ENCODE measurements at regions not wholly inside any gene's neighbourhood (a gene's known extent, or its start where the extent isn't known, plus 50 kb on each side); places are given as distances from the start of the nearest gene placed in this dataset.

- no peaks in the 10 kb centered on the region for H4K20me1 ChIP-seq (ENCODE audit: insufficient read depth, low read length)
- WGBS (ENCODE audit: low lambda C conversion rate), result 0% methylated on average over 2 of the region's 2 CpGs
- H3K9me3 ChIP-seq (ENCODE audit: low read length), result peaks cover 1% of the 10 kb centered on the region; the same call in 1 of the 2 replicates
- H3K4me1 ChIP-seq (ENCODE audit: insufficient read depth, low read length), result no peaks in the 10 kb centered on the region
- H3K27ac ChIP-seq (ENCODE audit: extremely low read length, insufficient read depth, low read length), result no peak overlapping the region
- H3K27me3 ChIP-seq (ENCODE audit: control insufficient read depth in 1 of 2, insufficient read depth in 2 of 2, low read length in 2 of 2), result no peaks in the 10 kb centered on the region
- POLR2A ChIA-PET, result no interaction called here
- CTCF ChIA-PET (ENCODE audit: low intra/inter-chr PET ratio, low total read pairs), result no interaction called here
- in situ Hi-C loops (cut with HindIII; ENCODE audit: extremely low pct_ligation_motif_present, low pct_unique_long_range_greater_than_20kb), result no loop called here
- no peak for FAIRE-seq
- DNase-seq (ENCODE audit: low spot score), result peak; percentile 18
- 0 out of 2 replicates have a peak, but pooled peaks have one; percentile 8 for TF ChIP-seq FOSL2 (CRISPR knock-in tag; IDR thresholded peaks at IDR 0.05)
- no peak for TF ChIP-seq ZNF850 (CRISPR knock-in tag; conservative IDR thresholded peaks at IDR 0.05)
- no peaks in the 10 kb centered on the region for H3K36me3 ChIP-seq (replicated peaks in 1 of 2; ENCODE audit: control insufficient read depth in 1 of 2, insufficient read depth in 2 of 2, low read length in 2 of 2)
- intact Hi-C loops (cut with micrococcal nuclease; ENCODE audit: unreplicated experiment), result no loop called here
- BruUV-seq (replicated peaks), result no TSS peak
- no peak overlapping the region for H2AFZ ChIP-seq (ENCODE audit: low read length)
- peak; percentile 79 for ATAC-seq
- H3K4me3 ChIP-seq (replicated peaks in 1 of 3; ENCODE audit: insufficient read depth in 1 of 3, low read depth in 2 of 3, low read length in 3 of 3), result no peak overlapping the region
- H3K9ac ChIP-seq (ENCODE audit: insufficient read depth, low read depth, low read length), result no peak overlapping the region
- H3K79me2 ChIP-seq (ENCODE audit: insufficient read depth, low read length), result no peaks in the 10 kb centered on the region
- H3K4me2 ChIP-seq (ENCODE audit: low read depth, low read length), result no peak overlapping the region
Measured at GRCh38 chr5:33049842-33050241, 338.7 kb downstream of the NPR3 start.

- Histone ChIP-seq H3K4me3 (replicated peaks in 1 of 3; ENCODE audit: insufficient read depth in 1 of 3, low read depth in 2 of 3, low read length in 3 of 3) (no peak overlapping the region), H4K20me1 (ENCODE audit: insufficient read depth, low read length) (no peaks in the 10 kb centered on the region), H3K36me3 (replicated peaks in 1 of 2; ENCODE audit: control insufficient read depth in 1 of 2, insufficient read depth in 2 of 2, low read length in 2 of 2) (no peaks in the 10 kb centered on the region), H3K27me3 (ENCODE audit: control insufficient read depth in 1 of 2, insufficient read depth in 2 of 2, low read length in 2 of 2) (no peaks in the 10 kb centered on the region), H3K9ac (ENCODE audit: insufficient read depth, low read depth, low read length) (no peak overlapping the region), H3K9me3 (ENCODE audit: low read length) (peaks cover 5% of the 10 kb centered on the region; the same call in 1 of the 2 replicates), H3K4me2 (ENCODE audit: low read depth, low read length) (no peak overlapping the region), H3K27ac (ENCODE audit: extremely low read length, insufficient read depth, low read length) (no peak overlapping the region), H3K79me2 (ENCODE audit: insufficient read depth, low read length) (no peaks in the 10 kb centered on the region), H2AFZ (ENCODE audit: low read length) (no peak overlapping the region), H3K4me1 (ENCODE audit: insufficient read depth, low read length) (no peaks in the 10 kb centered on the region)
- CTCF ChIA-PET (ENCODE audit: low intra/inter-chr PET ratio, low total read pairs), result no interaction called here
- no peak for FAIRE-seq
- no peak for ATAC-seq
- no peak for TF ChIP-seq ZBTB42 (CRISPR knock-in tag; IDR thresholded peaks at IDR 0.05)
- no peak for TF ChIP-seq KDM4B (CRISPR knock-in tag; IDR thresholded peaks at IDR 0.05)
- no peak for TF ChIP-seq ZNF687 (CRISPR knock-in tag; IDR thresholded peaks at IDR 0.05)
- TF ChIP-seq HCFC1 (IDR thresholded peaks at IDR 0.05; ENCODE audit: low read depth, low read length), result no peak
- no peak for TF ChIP-seq ZNF768 (CRISPR knock-in tag; IDR thresholded peaks at IDR 0.05)
- in situ Hi-C loops (cut with HindIII; ENCODE audit: extremely low pct_ligation_motif_present, low pct_unique_long_range_greater_than_20kb), result no loop called here
- intact Hi-C loops (cut with micrococcal nuclease; ENCODE audit: unreplicated experiment), result no loop called here
- DNase-seq (ENCODE audit: low spot score), result no peak
- no TSS peak for BruUV-seq (replicated peaks)
- 21% methylated on average over 3 of the region's 3 CpGs for WGBS (ENCODE audit: low lambda C conversion rate)
- POLR2A ChIA-PET, result interaction anchor here (0.6 kb wide), 1 partner anchor 20 kb away, joined by 4 read pairs; no protein-coding TSS in a partner anchor
Measured at GRCh38 chr5:33059081-33059480, 348.0 kb downstream of the NPR3 start.
